ENCODE measurements at regions not wholly inside any gene's neighbourhood (a gene's known extent, or its start where the extent isn't known, plus 50 kb on each side); places are given as distances from the start of the nearest gene placed in this dataset.
A peak's percentile ranks its signal among the peaks of the same experiment; 100 is the strongest.

- H3K27me3 ChIP-seq (replicated peaks in 2 of 5; ENCODE audit: control insufficient read depth in 4 of 5, insufficient read depth in 5 of 5, low read length in 4 of 5), result peaks cover 0 to 9% (median 0%) of the 10 kb centered on the region in 5 experiments
- peaks cover 32 to 71% (median 52%) of the 10 kb centered on the region in 4 experiments for H3K4me1 ChIP-seq (ENCODE audit: control extremely low read depth in 1 of 4, control insufficient read depth in 4 of 4, insufficient read depth in 4 of 4, low read length in 3 of 4)
- no peak overlapping the region for H3K4me3 ChIP-seq (ENCODE audit: control insufficient read depth in 1 of 7, extremely low read depth in 1 of 7, insufficient read depth in 4 of 7, low read depth in 2 of 7, low read length in 6 of 7)
- ChIA-PET CTCF (interaction anchor here (0.7 to 2.2 kb wide), 7 partner anchors 8 to 162 kb away, joined by 3 to 6 read pairs (median 3); no protein-coding TSS in a partner anchor), POLR2A (interaction anchor here (0.6 to 1.5 kb wide), 2 partner anchors 52 to 67 kb away, joined by 3 to 5 read pairs; no protein-coding TSS in a partner anchor)
- H3K9me3 ChIP-seq (ENCODE audit: control extremely low read depth in 1 of 5, control insufficient read depth in 4 of 5, insufficient read depth in 2 of 5, low read depth in 1 of 5, low read length in 4 of 5), result no peaks in the 10 kb centered on the region
- peak in 2 of 3 donors; percentile 66 to 73 for DNase-seq
- no peaks in the 10 kb centered on the region for H3K36me3 ChIP-seq (ENCODE audit: control insufficient read depth in 4 of 4, insufficient read depth in 4 of 4, low read length in 3 of 4)
- H3K27ac ChIP-seq (ENCODE audit: insufficient read depth in 1 of 2, low read depth in 1 of 2, low read length in 2 of 2, poor library complexity in 1 of 2, severe bottlenecking in 2 of 2), result peak overlapping the region in 1 of 2 experiments; percentile 3
- WGBS (ENCODE audit: insufficient coverage), result 86% methylated on average over 7 of the region's 12 CpGs
Measured at GRCh38 chr1:234775477-234776246, 165.7 kb upstream of the IRF2BP2 start.

- WGBS (ENCODE audit: insufficient coverage), result 86% methylated on average over 2 of the region's 2 CpGs
- Histone ChIP-seq H3K4me3 (ENCODE audit: control insufficient read depth in 1 of 7, extremely low read depth in 1 of 7, insufficient read depth in 4 of 7, low read depth in 2 of 7, low read length in 6 of 7) (no peak overlapping the region), H3K9me3 (ENCODE audit: control extremely low read depth in 1 of 5, control insufficient read depth in 4 of 5, insufficient read depth in 2 of 5, low read depth in 1 of 5, low read length in 4 of 5) (no peaks in the 10 kb centered on the region), H3K36me3 (ENCODE audit: control insufficient read depth in 4 of 4, insufficient read depth in 4 of 4, low read length in 3 of 4) (no peaks in the 10 kb centered on the region), H3K27me3 (replicated peaks in 2 of 5; ENCODE audit: control insufficient read depth in 4 of 5, insufficient read depth in 5 of 5, low read length in 4 of 5) (peaks cover 0 to 9% (median 0%) of the 10 kb centered on the region in 5 experiments), H3K27ac (ENCODE audit: insufficient read depth in 1 of 2, low read depth in 1 of 2, low read length in 2 of 2, poor library complexity in 1 of 2, severe bottlenecking in 2 of 2) (peak overlapping the region in 1 of 2 experiments; percentile 4), H3K4me1 (ENCODE audit: control extremely low read depth in 1 of 4, control insufficient read depth in 4 of 4, insufficient read depth in 4 of 4, low read length in 3 of 4) (peaks cover 32 to 78% (median 54%) of the 10 kb centered on the region in 4 experiments)
- DNase-seq, result peak in 2 of 3 donors; percentile 63 to 71
- POLR2A ChIA-PET, result interaction anchor here (0.5 to 1.0 kb wide), 3 partner anchors 51 to 151 kb away, joined by 3 to 4 read pairs (median 3); no protein-coding TSS in a partner anchor
- CTCF ChIA-PET, result interaction anchor here (1.0 to 8.7 kb wide), 6 partner anchors 51 to 161 kb away, joined by 3 to 52 read pairs (median 3); no protein-coding TSS in a partner anchor
Measured at GRCh38 chr1:234774971-234775370, 165.0 kb upstream of the IRF2BP2 start.

- ChIA-PET CTCF (interaction anchor here (0.8 to 8.7 kb wide), 6 partner anchors 18 to 159 kb away, joined by 3 to 52 read pairs (median 3); no protein-coding TSS in a partner anchor), POLR2A (interaction anchor here (0.6 to 3.4 kb wide), 6 partner anchors 49 to 316 kb away, joined by 3 to 44 read pairs (median 4); partner anchors contain the start of gene IRF2BP2)
- peaks cover 32 to 76% (median 59%) of the 10 kb centered on the region in 4 experiments for H3K4me1 ChIP-seq (ENCODE audit: control extremely low read depth in 1 of 4, control insufficient read depth in 4 of 4, insufficient read depth in 4 of 4, low read length in 3 of 4)
- H3K36me3 ChIP-seq (ENCODE audit: control insufficient read depth in 4 of 4, insufficient read depth in 4 of 4, low read length in 3 of 4), result no peaks in the 10 kb centered on the region
- no peaks in the 10 kb centered on the region for H3K9me3 ChIP-seq (ENCODE audit: control extremely low read depth in 1 of 5, control insufficient read depth in 4 of 5, insufficient read depth in 2 of 5, low read depth in 1 of 5, low read length in 4 of 5)
- WGBS (ENCODE audit: insufficient coverage), result 100% methylated on average over 2 of the region's 4 CpGs
- peaks cover 0 to 4% (median 0%) of the 10 kb centered on the region in 5 experiments for H3K27me3 ChIP-seq (replicated peaks in 2 of 5; ENCODE audit: control insufficient read depth in 4 of 5, insufficient read depth in 5 of 5, low read length in 4 of 5)
- peak overlapping the region in 1 of 2 experiments; percentile 1 for H3K27ac ChIP-seq (ENCODE audit: insufficient read depth in 1 of 2, low read depth in 1 of 2, low read length in 2 of 2, poor library complexity in 1 of 2, severe bottlenecking in 2 of 2)
- H3K4me3 ChIP-seq (ENCODE audit: control insufficient read depth in 1 of 7, extremely low read depth in 1 of 7, insufficient read depth in 4 of 7, low read depth in 2 of 7, low read length in 6 of 7), result no peak overlapping the region
- DNase-seq, result no peak
Measured at GRCh38 chr1:234773936-234774677, 164.1 kb upstream of the IRF2BP2 start.

- WGBS (ENCODE audit: insufficient coverage), result 9% methylated on average over 15 of the region's 22 CpGs
- Histone ChIP-seq H3K27ac (ENCODE audit: insufficient read depth in 1 of 2, low read depth in 1 of 2, low read length in 2 of 2, poor library complexity in 1 of 2, severe bottlenecking in 2 of 2) (peak overlapping the region; percentile 86 to 91), H3K4me1 (ENCODE audit: control extremely low read depth in 1 of 4, control insufficient read depth in 4 of 4, insufficient read depth in 4 of 4, low read length in 3 of 4) (peaks cover 26 to 70% (median 54%) of the 10 kb centered on the region in 4 experiments), H3K9me3 (ENCODE audit: control extremely low read depth in 1 of 5, control insufficient read depth in 4 of 5, insufficient read depth in 2 of 5, low read depth in 1 of 5, low read length in 4 of 5) (no peaks in the 10 kb centered on the region), H3K36me3 (ENCODE audit: control insufficient read depth in 4 of 4, insufficient read depth in 4 of 4, low read length in 3 of 4) (no peaks in the 10 kb centered on the region), H3K4me3 (ENCODE audit: control insufficient read depth in 1 of 7, extremely low read depth in 1 of 7, insufficient read depth in 4 of 7, low read depth in 2 of 7, low read length in 6 of 7) (peak overlapping the region in 1 of 7 experiments; percentile 35), H3K27me3 (replicated peaks in 2 of 5; ENCODE audit: control insufficient read depth in 4 of 5, insufficient read depth in 5 of 5, low read length in 4 of 5) (peaks cover 0 to 2% (median 0%) of the 10 kb centered on the region in 5 experiments)
- ChIA-PET POLR2A (interaction anchor here (0.6 to 3.4 kb wide), 9 partner anchors 48 to 274 kb away, joined by 3 to 44 read pairs (median 4); partner anchors contain the start of gene IRF2BP2), CTCF (interaction anchor here (0.8 to 8.7 kb wide), 6 partner anchors 38 to 310 kb away, joined by 3 to 52 read pairs (median 4); no protein-coding TSS in a partner anchor)
- DNase-seq, result peak; percentile 96 to 99 (median 99)
Measured at GRCh38 chr1:234772345-234773147, 162.6 kb upstream of the IRF2BP2 start.

GRCh38 chr1:234771642-234772344 lies 161.8 kb upstream of the IRF2BP2 start:
- peaks cover 20 to 65% (median 50%) of the 10 kb centered on the region in 4 experiments for H3K4me1 ChIP-seq (ENCODE audit: control extremely low read depth in 1 of 4, control insufficient read depth in 4 of 4, insufficient read depth in 4 of 4, low read length in 3 of 4)
- no peaks in the 10 kb centered on the region for H3K27me3 ChIP-seq (replicated peaks in 2 of 5; ENCODE audit: control insufficient read depth in 4 of 5, insufficient read depth in 5 of 5, low read length in 4 of 5)
- no peaks in the 10 kb centered on the region for H3K9me3 ChIP-seq (ENCODE audit: control extremely low read depth in 1 of 5, control insufficient read depth in 4 of 5, insufficient read depth in 2 of 5, low read depth in 1 of 5, low read length in 4 of 5)
- ChIA-PET POLR2A (interaction anchor here (0.6 to 3.4 kb wide), 6 partner anchors 47 to 273 kb away, joined by 3 to 44 read pairs (median 5); partner anchors contain the start of gene IRF2BP2), CTCF (interaction anchor here (0.7 to 8.7 kb wide), 10 partner anchors 17 to 311 kb away, joined by 3 to 52 read pairs (median 4); no protein-coding TSS in a partner anchor)
- H3K4me3 ChIP-seq (ENCODE audit: control insufficient read depth in 1 of 7, extremely low read depth in 1 of 7, insufficient read depth in 4 of 7, low read depth in 2 of 7, low read length in 6 of 7), result peak overlapping the region in 1 of 7 experiments; percentile 28
- no peaks in the 10 kb centered on the region for H3K36me3 ChIP-seq (ENCODE audit: control insufficient read depth in 4 of 4, insufficient read depth in 4 of 4, low read length in 3 of 4)
- whole genome bisulfite sequencing (ENCODE audit: insufficient coverage), result 17% methylated on average over 2 of the region's 10 CpGs
- peak in 2 of 3 donors; percentile 45 to 54 for DNase-seq
- peak overlapping the region; percentile 86 to 91 for H3K27ac ChIP-seq (ENCODE audit: insufficient read depth in 1 of 2, low read depth in 1 of 2, low read length in 2 of 2, poor library complexity in 1 of 2, severe bottlenecking in 2 of 2)
